ENCODE measurements at regions not wholly inside any gene's neighbourhood (a gene's known extent, or its start where the extent isn't known, plus 50 kb on each side); places are given as distances from the start of the nearest gene placed in this dataset.

- DNase-seq: peak in 1 of 2 donors; percentile 29
Measured at GRCh38 chr18:68623342-68623741, 91.6 kb downstream of the TMX3 start.

- DNase-seq: no peak
Measured at GRCh38 chr18:68611311-68611710, 103.6 kb downstream of the TMX3 start.

GRCh38 chr18:68608851-68609490 lies 105.9 kb downstream of the TMX3 start:
- DNase-seq: no peak

GRCh38 chr18:68607852-68608251 lies 107.1 kb downstream of the TMX3 start:
- DNase-seq: no peak

- DNase-seq: no peak
Measured at GRCh38 chr18:68604256-68604655, 110.7 kb downstream of the TMX3 start.

GRCh38 chr18:68596016-68596415 lies 118.9 kb downstream of the TMX3 start:
- no peak for DNase-seq

GRCh38 chr18:68588169-68588568 lies 126.7 kb downstream of the TMX3 start:
- no peak for DNase-seq

GRCh38 chr18:68583685-68584084 lies 131.2 kb downstream of the TMX3 start:
- no peak for DNase-seq

GRCh38 chr18:68574311-68574710 lies 140.6 kb downstream of the TMX3 start:
- no peak for DNase-seq

- DNase-seq: no peak
Measured at GRCh38 chr18:68569936-68570335, 145.0 kb downstream of the TMX3 start.

GRCh38 chr18:68568364-68569155 lies 146.3 kb downstream of the TMX3 start:
- DNase-seq: no peak

- no peak for DNase-seq
Measured at GRCh38 chr18:68566991-68567390, 147.9 kb downstream of the TMX3 start.

GRCh38 chr18:68564961-68565360 lies 149.9 kb downstream of the TMX3 start:
- DNase-seq: no peak

GRCh38 chr18:68564351-68564750 lies 150.6 kb downstream of the TMX3 start:
- no peak for DNase-seq

GRCh38 chr18:68560128-68560527 lies 154.8 kb downstream of the TMX3 start:
- DNase-seq: no peak

GRCh38 chr18:68557183-68557582 lies 157.7 kb downstream of the TMX3 start:
- DNase-seq: no peak

- no peak for DNase-seq
Measured at GRCh38 chr18:68555879-68556301, 159.0 kb downstream of the TMX3 start.

- no peak for DNase-seq
Measured at GRCh38 chr18:68548904-68549870, 165.7 kb downstream of the TMX3 start.

- no peak for DNase-seq
Measured at GRCh38 chr18:68543344-68543743, 171.6 kb downstream of the TMX3 start.

GRCh38 chr18:68542846-68543245 lies 172.1 kb downstream of the TMX3 start:
- no peak for DNase-seq

- no peak for DNase-seq
Measured at GRCh38 chr18:68533641-68534040, 181.3 kb downstream of the TMX3 start.

- DNase-seq: no peak
Measured at GRCh38 chr18:68532328-68532885, 182.5 kb downstream of the TMX3 start.

GRCh38 chr18:68525091-68525490 lies 189.8 kb downstream of the TMX3 start:
- DNase-seq: no peak
